SU-DHL-6 (cell line): ENCODE measurements at regions not wholly inside any gene's neighbourhood (a gene's known extent, or its start where the extent isn't known, plus 50 kb on each side); places are given as distances from the start of the nearest gene placed in this dataset.

Source experiments
- EZH2phosphoT487 ChIP-seq: fragments of 200-600 bp; sonication (generic), shearing (Covaris generic); conservative IDR thresholded peaks from 2 replicates; pipeline ENCODE4 v1.6.1; 2018; ENCODE audit warnings: mild to moderate bottlenecking, antibody characterized with exemption, low read length, moderate library complexity, mixed read lengths
- TF ChIP-seq, protein P1 (sequence below): fragments of 200-600 bp; sonication (generic); IDR thresholded peaks from one replicate; pipeline ENCODE4 v1.5.1; 2017; ENCODE audit warnings: antibody characterized with exemption, mild to moderate bottlenecking, low read length, moderate library complexity; ENCODE audit not compliant: insufficient read depth, poor library complexity, severe bottlenecking

GRCh38 chr9:16308645-16309044, 561.8 kb downstream of the BNC2 start:
- TF ChIP-seq, protein P1, sequence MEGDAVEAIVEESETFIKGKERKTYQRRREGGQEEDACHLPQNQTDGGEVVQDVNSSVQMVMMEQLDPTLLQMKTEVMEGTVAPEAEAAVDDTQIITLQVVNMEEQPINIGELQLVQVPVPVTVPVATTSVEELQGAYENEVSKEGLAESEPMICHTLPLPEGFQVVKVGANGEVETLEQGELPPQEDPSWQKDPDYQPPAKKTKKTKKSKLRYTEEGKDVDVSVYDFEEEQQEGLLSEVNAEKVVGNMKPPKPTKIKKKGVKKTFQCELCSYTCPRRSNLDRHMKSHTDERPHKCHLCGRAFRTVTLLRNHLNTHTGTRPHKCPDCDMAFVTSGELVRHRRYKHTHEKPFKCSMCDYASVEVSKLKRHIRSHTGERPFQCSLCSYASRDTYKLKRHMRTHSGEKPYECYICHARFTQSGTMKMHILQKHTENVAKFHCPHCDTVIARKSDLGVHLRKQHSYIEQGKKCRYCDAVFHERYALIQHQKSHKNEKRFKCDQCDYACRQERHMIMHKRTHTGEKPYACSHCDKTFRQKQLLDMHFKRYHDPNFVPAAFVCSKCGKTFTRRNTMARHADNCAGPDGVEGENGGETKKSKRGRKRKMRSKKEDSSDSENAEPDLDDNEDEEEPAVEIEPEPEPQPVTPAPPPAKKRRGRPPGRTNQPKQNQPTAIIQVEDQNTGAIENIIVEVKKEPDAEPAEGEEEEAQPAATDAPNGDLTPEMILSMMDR = no peak
- TF ChIP-seq EZH2phosphoT487 = no peak
